Pancreas (tissue), 10 donors: ENCODE measurements at regions not wholly inside any gene's neighbourhood (a gene's known extent, or its start where the extent isn't known, plus 50 kb on each side); places are given as distances from the start of the nearest gene placed in this dataset.

Experiments used
- ATAC-seq, 4 donors: fragments of 200-7000 bp; cut with Tn5 transposase; one replicate each; pipeline versions ENCODE4 v1.8.0 to v1.9.1; 2020; ENCODE audit warnings: mild to moderate bottlenecking in 4 of 4, moderate library complexity in 4 of 4
- DNase-seq, 6 donors: peaks; one replicate each; pipeline ENCODE4 v3.0.0-alpha.2; 2020
- FAIRE-seq: peaks from 2 replicates; lab custom pipeline; 2012; peaks lifted over from hg19 to GRCh38; lab: Jason Lieb, UNC
- H3K27ac ChIP-seq, 4 donors: fragments of 200-600 bp; sonication (generic); 1 replicate in 3 of 4; 2 replicates in 1 of 4; pipeline versions ENCODE4 v1.5.0 to v1.8.0; 2020
- H3K27me3 ChIP-seq, 4 donors: fragments of 200-600 bp; one replicate each; pipeline ENCODE4 v1.8.0; 2021
- H3K36me3 ChIP-seq, 3 donors: fragments of 200-600 bp; sonication (generic) in 1 of 3; one replicate each; pipeline versions ENCODE4 v1.5.0 to v1.8.0; 2020 to 2021
- H3K4me1 ChIP-seq, 3 donors: fragments of 200-600 bp; one replicate each; pipeline ENCODE4 v1.8.0; 2021
- H3K4me3 ChIP-seq, 4 donors: fragments of 200-600 bp; sonication (generic) in 2 of 4; one replicate each; pipeline versions ENCODE4 v1.5.0 to v1.8.0; 2020 to 2021
- H3K9me3 ChIP-seq, 4 donors: fragments of 200-600 bp; one replicate each; pipeline ENCODE4 v1.8.0; 2021
- CTCF ChIP-seq, 4 donors: fragments of 200-600 bp; sonication (generic) in 3 of 4; IDR thresholded peaks; one replicate each; pipeline versions ENCODE4 v1.5.0 to v1.8.0; 2021; ENCODE audit warnings: antibody characterized with exemption in 4 of 4
- WGBS, 2 donors: extraction: QIAGEN DNeasy Blood & Tissue Kit; methylation state at CpG; one replicate each; pipeline ENCODE4 v1.1.7; 2013; 5-methylcytosine and 5-hydroxymethylcytosine counted together
- intact Hi-C, 3 donors: fragments of 100-400 bp; cut with DNase I; formaldehyde crosslinking; loops; one replicate each; pipeline versions ENCODE4 v1.11.1 to v1.14.2; 2022
- donor health status: healthy with polysubstance abuse.
- donor health status: DM: no; HTN: no; CAD: no; lungs with moderate emphysema.
- donor health status: DM: no; HTN: no; CAD: no.
- donor health status: control.
- donor health status: control.
- donor health status: Bipolar disorder and iron deficiency.
- donor health status: DM: yes; HTN: yes; CAD: no.
- donor health status: DM: no; HTN: no; CAD: no.
- donor health status: DM: no; HTN: no; CAD: no.
- donor health status: DM: yes; HTN: yes; CAD: no.

- ATAC-seq, result peak in 2 of 4 donors; percentile 25 to 30
- H3K27ac ChIP-seq, result no peak overlapping the region
- FAIRE-seq, result no peak
- no peak for TF ChIP-seq CTCF (IDR thresholded peaks at IDR 0.05)
- no peak overlapping the region for H3K4me3 ChIP-seq
- intact Hi-C loops, result no loop called here
- no peaks in the 10 kb centered on the region for H3K27me3 ChIP-seq
- no peak for DNase-seq
- no peaks in the 10 kb centered on the region for H3K9me3 ChIP-seq
- WGBS, 2 donors, result 9 to 12% methylated on average over 16 of the region's 16 CpGs
- H3K4me1 ChIP-seq, result no peaks in the 10 kb centered on the region
- no peaks in the 10 kb centered on the region for H3K36me3 ChIP-seq
These were observed 92.9 kb downstream of the ANKRD60 start for GRCh38 chr20:58135441-58136148.

- H3K9me3 ChIP-seq, result no peaks in the 10 kb centered on the region
- no peak overlapping the region for H3K27ac ChIP-seq
- intact Hi-C loops, result no loop called here
- ATAC-seq, result no peak
- no peak for DNase-seq
- no peaks in the 10 kb centered on the region for H3K4me1 ChIP-seq
- H3K4me3 ChIP-seq, result no peak overlapping the region
- WGBS, 2 donors, result 56 to 64% methylated on average over 9 of the region's 9 CpGs
- FAIRE-seq, result no peak
- H3K36me3 ChIP-seq, result no peaks in the 10 kb centered on the region
- H3K27me3 ChIP-seq, result no peaks in the 10 kb centered on the region
- TF ChIP-seq CTCF (IDR thresholded peaks at IDR 0.05), result no peak
These were observed 95.2 kb downstream of the ANKRD60 start for GRCh38 chr20:58133020-58133808.

GRCh38 chr20:58131551-58132142 is 96.8 kb downstream of the ANKRD60 start:
- Histone ChIP-seq H3K4me3 (no peak overlapping the region), H3K9me3 (no peaks in the 10 kb centered on the region), H3K4me1 (no peaks in the 10 kb centered on the region), H3K27me3 (no peaks in the 10 kb centered on the region), H3K27ac (no peak overlapping the region), H3K36me3 (no peaks in the 10 kb centered on the region)
- ATAC-seq (peak in 1 of 4 donors; percentile 15), FAIRE-seq (no peak), DNase-seq (no peak)
- intact Hi-C loops, result no loop called here
- 26 to 31% methylated on average over 8 of the region's 8 CpGs for WGBS, 2 donors
- TF ChIP-seq CTCF (IDR thresholded peaks at IDR 0.05), result no peak

- DNase-seq (no peak), ATAC-seq (peak in 1 of 4 donors; percentile 26)
- H3K4me1 ChIP-seq, result no peaks in the 10 kb centered on the region
These were observed 97.3 kb downstream of the ANKRD60 start for GRCh38 chr20:58131151-58131550.

More at GRCh38 chr20:58131151-58131550, 97.3 kb downstream of the ANKRD60 start:
- Histone ChIP-seq H3K4me3 (no peak overlapping the region), H3K27ac (no peak overlapping the region), H3K9me3 (no peaks in the 10 kb centered on the region), H3K27me3 (no peaks in the 10 kb centered on the region), H3K36me3 (no peaks in the 10 kb centered on the region)
- WGBS, 2 donors, result 38 to 40% methylated on average over 8 of the region's 8 CpGs
- TF ChIP-seq CTCF (IDR thresholded peaks at IDR 0.05), result no peak
- FAIRE-seq, result no peak
- intact Hi-C loops, result no loop called here
